ENCODE measurements at regions not wholly inside any gene's neighbourhood (a gene's known extent, or its start where the extent isn't known, plus 50 kb on each side); places are given as distances from the start of the nearest gene placed in this dataset.

- TF ChIP-seq CTCF (conservative IDR thresholded peaks at IDR 0.05 in 1 of 2, IDR thresholded peaks at IDR 0.05 in 1 of 2; ENCODE audit: low read depth in 1 of 2, low read length in 2 of 2) (no peak), EZH2 (IDR thresholded peaks at IDR 0.05; ENCODE audit: low read length, missing control alignments) (no peak)
These were observed 180.1 kb downstream of the C1orf94 start for GRCh38 chr1:34356853-34357252.
